ENCODE measurements at regions not wholly inside any gene's neighbourhood (a gene's known extent, or its start where the extent isn't known, plus 50 kb on each side); places are given as distances from the start of the nearest gene placed in this dataset.

DNA sequence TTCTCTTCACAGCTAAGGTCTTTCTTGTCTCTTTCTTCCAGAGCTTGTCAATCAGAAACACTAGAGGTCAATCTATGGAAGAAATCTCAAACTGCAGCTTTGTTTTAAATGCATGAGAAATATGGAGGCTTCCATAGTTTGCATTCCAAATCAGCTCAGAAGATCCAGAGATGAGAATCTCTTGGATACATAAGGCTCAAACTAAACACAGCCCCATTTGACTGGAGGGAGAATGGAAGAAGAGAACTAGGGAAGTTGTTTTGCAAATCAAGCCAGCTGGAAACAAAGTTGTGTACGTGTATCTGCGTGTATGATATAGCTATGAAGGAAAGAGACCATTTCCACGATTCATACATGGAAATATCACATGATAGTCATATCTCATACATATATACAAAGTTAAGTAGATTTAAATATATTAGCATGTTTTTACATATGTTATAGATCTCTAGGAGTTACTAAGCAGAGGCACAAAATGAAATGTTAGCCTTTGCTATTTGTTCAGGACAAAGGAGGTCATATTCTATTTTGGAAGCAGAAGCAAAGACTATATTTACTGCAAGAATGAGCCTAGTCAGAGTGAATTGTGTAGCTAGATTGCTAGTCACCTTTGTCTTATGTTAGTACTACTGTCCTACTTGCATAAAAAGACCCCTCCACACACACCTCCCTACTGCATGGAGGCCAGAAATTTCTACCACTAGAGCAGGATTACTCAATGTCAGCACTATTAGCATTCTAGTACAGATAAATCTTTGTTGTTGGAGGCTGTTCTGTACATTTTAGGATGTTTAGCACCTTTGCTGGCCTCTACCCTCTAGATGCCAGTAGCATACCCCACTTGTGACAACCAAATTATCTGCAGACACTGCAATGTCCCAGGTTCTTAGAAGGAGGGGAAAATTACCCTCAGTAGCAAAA is 303.5 kb upstream of the CHAC2 start:
- Histone ChIP-seq H3K27ac (no peak overlapping the region), H3K4me3 (no peak overlapping the region)
- TF ChIP-seq, protein P1, sequence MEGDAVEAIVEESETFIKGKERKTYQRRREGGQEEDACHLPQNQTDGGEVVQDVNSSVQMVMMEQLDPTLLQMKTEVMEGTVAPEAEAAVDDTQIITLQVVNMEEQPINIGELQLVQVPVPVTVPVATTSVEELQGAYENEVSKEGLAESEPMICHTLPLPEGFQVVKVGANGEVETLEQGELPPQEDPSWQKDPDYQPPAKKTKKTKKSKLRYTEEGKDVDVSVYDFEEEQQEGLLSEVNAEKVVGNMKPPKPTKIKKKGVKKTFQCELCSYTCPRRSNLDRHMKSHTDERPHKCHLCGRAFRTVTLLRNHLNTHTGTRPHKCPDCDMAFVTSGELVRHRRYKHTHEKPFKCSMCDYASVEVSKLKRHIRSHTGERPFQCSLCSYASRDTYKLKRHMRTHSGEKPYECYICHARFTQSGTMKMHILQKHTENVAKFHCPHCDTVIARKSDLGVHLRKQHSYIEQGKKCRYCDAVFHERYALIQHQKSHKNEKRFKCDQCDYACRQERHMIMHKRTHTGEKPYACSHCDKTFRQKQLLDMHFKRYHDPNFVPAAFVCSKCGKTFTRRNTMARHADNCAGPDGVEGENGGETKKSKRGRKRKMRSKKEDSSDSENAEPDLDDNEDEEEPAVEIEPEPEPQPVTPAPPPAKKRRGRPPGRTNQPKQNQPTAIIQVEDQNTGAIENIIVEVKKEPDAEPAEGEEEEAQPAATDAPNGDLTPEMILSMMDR (IDR thresholded peaks at IDR 0.05), result no peak
- DNase-seq (ENCODE audit: low spot score), result no peak

DNA sequence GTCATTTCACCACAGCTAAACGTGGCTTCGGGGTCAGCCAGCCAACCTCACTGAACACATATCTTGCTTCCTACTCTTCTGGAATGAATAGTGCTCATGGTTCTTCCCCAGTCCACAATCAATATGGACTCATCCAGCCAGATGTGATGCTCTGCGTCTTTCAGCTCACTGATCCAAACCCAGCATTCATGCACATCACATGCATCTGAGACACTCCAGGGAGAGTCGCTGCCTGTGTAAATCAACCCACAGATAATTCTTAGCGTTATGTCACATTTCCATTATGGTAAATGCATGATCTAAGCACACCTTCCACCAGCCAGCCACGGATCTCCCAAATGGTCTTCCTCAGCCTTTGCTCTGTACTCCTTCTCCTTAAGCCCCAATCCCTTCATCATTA is 306.7 kb upstream of the CHAC2 start:
- no peak overlapping the region for H3K27ac ChIP-seq
- TF ChIP-seq, protein P1 (IDR thresholded peaks at IDR 0.05), result no peak
- H3K4me3 ChIP-seq, result no peak overlapping the region
- DNase-seq (ENCODE audit: low spot score), result no peak

DNA sequence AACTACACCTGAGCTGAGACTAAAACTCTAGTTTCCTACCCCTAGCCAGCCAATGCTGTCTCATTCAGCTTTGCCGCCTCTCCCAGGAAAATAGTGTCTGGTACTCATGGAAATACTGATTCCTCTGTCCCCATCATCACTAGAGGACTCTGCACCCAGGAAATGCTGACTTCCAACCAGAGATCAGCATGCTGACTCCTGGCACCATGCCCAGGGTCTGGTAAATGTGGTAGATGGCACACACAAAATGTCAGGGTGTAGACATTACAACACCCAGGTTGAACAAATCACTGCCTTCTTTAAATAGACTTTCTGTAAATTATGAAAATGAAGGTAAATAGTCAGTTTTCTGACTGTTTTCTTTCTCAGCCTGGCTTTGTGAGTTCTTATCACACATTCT is 307.3 kb upstream of the CHAC2 start:
- TF ChIP-seq, protein P1 (IDR thresholded peaks at IDR 0.05), result no peak
- Histone ChIP-seq H3K4me3 (no peak overlapping the region), H3K27ac (no peak overlapping the region)
- DNase-seq (ENCODE audit: low spot score), result no peak

DNA sequence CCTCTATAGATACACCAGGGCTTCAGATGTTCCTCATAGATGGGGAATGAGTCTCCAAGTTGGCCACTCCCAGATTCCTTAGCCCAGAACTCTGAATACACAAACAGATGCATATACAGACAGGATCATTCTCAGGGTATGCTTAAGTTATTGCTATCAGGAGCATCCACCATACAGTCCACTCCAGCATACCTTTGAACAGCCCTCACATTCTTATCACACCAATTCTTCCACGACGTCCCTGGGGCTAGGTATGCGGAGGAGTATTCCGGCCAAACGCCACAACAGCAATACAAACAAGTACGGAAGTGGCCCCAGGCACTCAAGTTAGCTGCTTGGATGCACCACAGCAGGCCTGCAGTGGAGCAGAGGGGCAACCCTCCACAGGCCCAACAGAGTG is 312.5 kb upstream of the CHAC2 start:
- Histone ChIP-seq H3K4me3 (no peak overlapping the region), H3K27ac (no peak overlapping the region)
- DNase-seq (ENCODE audit: low spot score), result no peak
- TF ChIP-seq, protein P1 (IDR thresholded peaks at IDR 0.05), result no peak

DNA sequence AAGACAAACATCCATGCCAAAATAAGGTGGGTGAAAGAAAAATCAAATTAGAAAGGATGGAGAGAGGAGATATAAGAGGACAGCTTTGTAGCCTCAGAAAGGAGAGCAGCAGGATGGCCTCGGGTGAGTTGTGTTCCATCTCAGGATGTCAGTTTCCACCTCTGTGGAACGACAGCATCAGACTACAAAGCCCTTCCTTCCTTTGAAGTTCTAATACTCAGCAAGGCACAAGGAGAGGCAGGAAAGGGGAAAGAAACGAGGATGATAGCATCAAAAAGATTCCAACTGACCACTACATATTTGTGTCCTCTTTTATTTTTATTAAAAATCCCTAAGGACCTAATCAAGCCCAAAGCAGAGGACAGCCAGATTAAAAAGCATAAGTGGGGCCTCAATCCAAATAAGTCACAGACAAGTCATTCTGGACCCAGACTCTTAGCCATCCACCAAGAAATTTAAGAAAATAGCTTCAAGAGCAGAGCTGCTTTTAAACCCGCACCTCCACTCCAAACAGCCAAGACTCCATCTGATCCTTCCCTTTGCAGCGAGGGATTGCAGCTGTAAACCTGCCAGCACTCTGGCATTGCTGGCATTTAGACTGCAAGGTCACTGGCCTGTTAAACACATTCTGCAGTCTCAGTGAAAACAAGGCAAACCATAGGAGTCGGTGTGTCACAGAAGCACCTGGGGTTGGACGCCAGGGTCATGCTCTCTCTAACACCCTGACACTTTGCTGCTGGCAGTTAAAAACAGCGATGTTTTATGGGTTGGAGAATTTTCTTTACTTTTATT is 314.5 kb upstream of the CHAC2 start:
- TF ChIP-seq, protein P1 (IDR thresholded peaks at IDR 0.05), result no peak
- no peak for DNase-seq (ENCODE audit: low spot score)
- Histone ChIP-seq H3K27ac (peak overlapping the region in 1 of 2 donors; percentile 38), H3K4me3 (no peak overlapping the region)

DNA sequence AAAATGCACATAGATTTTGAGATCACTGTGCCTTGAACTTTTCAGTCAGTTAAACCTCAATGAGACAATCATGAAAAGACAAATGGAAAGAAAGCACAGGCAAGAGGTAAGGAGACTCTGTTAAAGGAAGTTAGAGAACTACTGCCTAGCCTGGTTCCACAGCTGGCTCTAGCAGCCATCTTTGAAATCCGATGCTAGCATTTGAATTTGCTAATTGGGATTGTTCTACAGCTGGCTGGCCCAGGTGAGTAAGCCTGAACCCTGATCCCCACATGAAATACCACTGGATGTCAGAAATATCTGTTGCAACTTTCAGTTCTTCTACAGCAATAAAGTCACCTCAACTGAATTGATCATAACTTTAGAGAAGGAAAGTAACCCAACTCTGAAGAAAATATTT is 315.2 kb upstream of the CHAC2 start:
- TF ChIP-seq, protein P1 (IDR thresholded peaks at IDR 0.05), result no peak
- no peak overlapping the region for H3K4me3 ChIP-seq
- H3K27ac ChIP-seq, result no peak overlapping the region
- DNase-seq (ENCODE audit: low spot score), result no peak
